WTC11 (cell line): ENCODE measurements at regions not wholly inside any gene's neighbourhood (a gene's known extent, or its start where the extent isn't known, plus 50 kb on each side); places are given as distances from the start of the nearest gene placed in this dataset.

Experiments
- ARID4B ChIP-seq: sonication (generic); formaldehyde crosslinking; IDR thresholded peaks from 2 replicates; pipeline ENCODE4 v1.8.0; 2023; ENCODE audit warnings: missing genetic modification reagents, mild to moderate bottlenecking, borderline replicate concordance
- CTCF ChIP-seq: fragments of 200-600 bp; IDR thresholded peaks from 2 replicates; pipeline ENCODE4 v1.8.0; 2022; ENCODE audit warnings: antibody characterized with exemption
- MXD4 ChIP-seq: fragments of 250-450 bp; sonication (Bioruptor Pico); IDR thresholded peaks from 2 replicates; pipeline ENCODE4 v1.8.0; 2021; ENCODE audit warnings: mild to moderate bottlenecking, moderate library complexity, borderline replicate concordance
- NR2C2 ChIP-seq: sonication (generic); formaldehyde crosslinking; IDR thresholded peaks from 2 replicates; pipeline ENCODE4 v1.8.0; 2022; ENCODE audit warnings: mild to moderate bottlenecking, missing genetic modification reagents
- ZBTB21 ChIP-seq: sonication (generic); formaldehyde crosslinking; IDR thresholded peaks from 2 replicates; pipeline ENCODE4 v1.8.1; 2023; ENCODE audit warnings: mild to moderate bottlenecking, missing genetic modification reagents, borderline replicate concordance

GRCh38 chr12:13597166-13597565, 384.2 kb downstream of the GRIN2B start:
- TF ChIP-seq CTCF (no peak), ZBTB21 (CRISPR knock-in tag) (no peak), MXD4 (CRISPR knock-in tag) (no peak), ARID4B (no peak), NR2C2 (CRISPR knock-in tag) (no peak)
